HCT116 (cell line): ENCODE measurements at regions not wholly inside any gene's neighbourhood (a gene's known extent, or its start where the extent isn't known, plus 50 kb on each side); places are given as distances from the start of the nearest gene placed in this dataset.

Experiments used
- ATAC-seq: fragments of 200-7000 bp; cut with Tn5 transposase; 2 replicates; pipeline ENCODE4 v1.9.1; 2020; ENCODE audit warnings: mild to moderate bottlenecking, moderate library complexity
- BruUV-seq: library from RNA; stranded (reverse); fragments of 400-500 nt; replicated peaks from 2 replicates; lab custom pipeline; 2021; lab: Mats Ljungman, UMichigan
- CTCF ChIA-PET: fragments of 300-600 bp; sonication (Branson Sonifier 250); formaldehyde crosslinking; loops from one replicate; lab custom pipeline; 2021; ENCODE audit warnings: antibody characterized with exemption; lab: Charles Lee
- POLR2A ChIA-PET: fragments of 300-600, 350-600 bp; sonication (Branson Sonifier 250); formaldehyde crosslinking; loops from one replicate; lab custom pipeline; 2021; ENCODE audit warnings: antibody characterized with exemption; lab: Charles Lee
- RAD21 ChIA-PET, 2 experiments: fragments of 300-600 bp; sonication (Branson Sonifier 250); formaldehyde crosslinking; loops; one replicate each; lab custom pipeline; 2023; ENCODE audit warnings: low total read pairs in 2 of 2; ENCODE audit not compliant: uncharacterized antibody in 2 of 2, unreplicated experiment in 2 of 2, low non-redundant PET in 1 of 2; lab: Charles Lee
- DNase-seq: peaks from one replicate; pipeline ENCODE4 v3.0.0-alpha.2; 2010; ENCODE audit warnings: low read depth, low spot score
- H2AFZ ChIP-seq: fragments of 200-600 bp; shearing (Covaris generic), sonication (generic); 2 replicates; pipeline ENCODE4 v1.6.1; 2017; ENCODE audit warnings: low read depth, mixed run types, mixed read lengths, antibody characterized with exemption, low read length; ENCODE audit not compliant: poor library complexity, severe bottlenecking
- H3K27ac ChIP-seq: 2 replicates; pipeline ENCODE4 v1.5.1; 2012; ENCODE audit warnings: low read depth, low read length
- H3K27me3 ChIP-seq: fragments of 200-600 bp; sonication (generic); 2 replicates; pipeline ENCODE4 v1.6.1; 2016; ENCODE audit warnings: mixed run types, low read length, mixed read lengths; ENCODE audit not compliant: insufficient read depth
- H3K36me3 ChIP-seq, 2 experiments: fragments of 200-500 bp in 1 of 2; fragments of 200-600 bp in 1 of 2; sonication (Bioruptor generic) in 1 of 2; sonication (generic) in 1 of 2; 2 replicates each; pipeline versions ENCODE4 v1.5.1 to v1.6.1; 2014 to 2016; ENCODE audit warnings: low read length in 2 of 2, inconsistent platforms in 1 of 2, mixed read lengths in 1 of 2, mixed run types in 1 of 2; ENCODE audit not compliant: insufficient read depth in 2 of 2, control insufficient read depth in 1 of 2
- H3K4me1 ChIP-seq, 2 experiments: fragments of 200-600 bp in 1 of 2; sonication (generic) in 1 of 2; 2 replicates each; pipeline versions ENCODE4 v1.5.1 to v1.6.1; 2012 to 2017; ENCODE audit warnings: low read length in 2 of 2, inconsistent platforms in 1 of 2, mild to moderate bottlenecking in 1 of 2, mixed read lengths in 1 of 2, mixed run types in 1 of 2, moderate library complexity in 1 of 2; ENCODE audit not compliant: insufficient read depth in 2 of 2, control insufficient read depth in 1 of 2
- H3K4me2 ChIP-seq: fragments of 200-600 bp; sonication (generic); 2 replicates; pipeline ENCODE4 v1.6.1; 2017; ENCODE audit warnings: mixed run types, low read length, mixed read lengths
- H3K4me3 ChIP-seq, 2 experiments: fragments of 200-600 bp in 1 of 2; sonication (generic) in 1 of 2; replicated peaks in 1 of 2; 2 replicates each; pipeline ENCODE4 v1.5.1; 2011 to 2016; ENCODE audit warnings: low read length in 2 of 2, control low read depth in 1 of 2, low read depth in 1 of 2, mild to moderate bottlenecking in 1 of 2, mixed read lengths in 1 of 2, mixed run types in 1 of 2
- H3K79me2 ChIP-seq: fragments of 200-600 bp; sonication (generic); 2 replicates; pipeline ENCODE4 v1.6.1; 2017; ENCODE audit warnings: mild to moderate bottlenecking, mixed run types, low read length, moderate library complexity, mixed read lengths; ENCODE audit not compliant: insufficient read depth
- H3K9ac ChIP-seq: fragments of 200-600 bp; sonication (generic); 2 replicates; pipeline ENCODE4 v1.6.1; 2016; ENCODE audit warnings: low read length, mixed read lengths
- H3K9me2 ChIP-seq: fragments of 200-600 bp; sonication (generic), shearing (Covaris generic); 2 replicates; pipeline ENCODE4 v1.6.1; 2017; ENCODE audit warnings: mixed run types, mild to moderate bottlenecking, moderate library complexity; ENCODE audit not compliant: insufficient read depth
- H3K9me3 ChIP-seq, 2 experiments: fragments of 200-500 bp in 1 of 2; fragments of 200-600 bp in 1 of 2; sonication (Bioruptor generic) in 1 of 2; sonication (generic) in 1 of 2; 2 replicates each; pipeline ENCODE4 v1.6.1; 2014 to 2017; ENCODE audit warnings: low read length in 2 of 2, mixed read lengths in 2 of 2, inconsistent platforms in 1 of 2, low read depth in 1 of 2, mild to moderate bottlenecking in 1 of 2, mixed run types in 1 of 2, moderate library complexity in 1 of 2; ENCODE audit not compliant: control insufficient read depth in 1 of 2, insufficient read depth in 1 of 2
- H4K20me1 ChIP-seq: fragments of 200-600 bp; sonication (generic), shearing (Covaris generic); 2 replicates; pipeline ENCODE4 v1.6.1; 2017; ENCODE audit warnings: mixed run types, mild to moderate bottlenecking, moderate library complexity; ENCODE audit not compliant: insufficient read depth
- CBX3 ChIP-seq: IDR thresholded peaks from 2 replicates; pipeline ENCODE4 v1.6.1; 2012; ENCODE audit warnings: low read depth
- CEBPB ChIP-seq: IDR thresholded peaks from 2 replicates; pipeline ENCODE4 v1.6.1; 2012; ENCODE audit warnings: low read depth
- EGR1 ChIP-seq: IDR thresholded peaks from 2 replicates; pipeline ENCODE4 v1.6.1; 2012; ENCODE audit warnings: low read depth
- ELF1 ChIP-seq: IDR thresholded peaks from 2 replicates; pipeline ENCODE4 v1.6.1; 2012; ENCODE audit warnings: low read depth, borderline replicate concordance
- EZH2 ChIP-seq: fragments of 200-600 bp; sonication (generic); IDR thresholded peaks from 2 replicates; pipeline ENCODE4 v1.6.1; 2017; ENCODE audit warnings: antibody characterized with exemption, mixed run types
- EZH2phosphoT487 ChIP-seq: fragments of 200-600 bp; IDR thresholded peaks from 2 replicates; pipeline ENCODE4 v1.6.1; 2018; ENCODE audit warnings: antibody characterized with exemption, borderline replicate concordance
- FOSL1 ChIP-seq: IDR thresholded peaks from 2 replicates; pipeline ENCODE4 v1.6.1; 2012; ENCODE audit warnings: low read depth
- JUND ChIP-seq: IDR thresholded peaks from 2 replicates; pipeline ENCODE4 v1.6.1; 2012
- RAD21 ChIP-seq: IDR thresholded peaks from 2 replicates; pipeline ENCODE4 v1.6.1; 2012; ENCODE audit warnings: low read depth, mild to moderate bottlenecking
- SP1 ChIP-seq: IDR thresholded peaks from 2 replicates; pipeline ENCODE4 v1.6.1; 2012; ENCODE audit warnings: low read depth
- SRF ChIP-seq: IDR thresholded peaks from 2 replicates; pipeline ENCODE4 v1.6.1; 2012; ENCODE audit warnings: low read depth
- TCF7L2 ChIP-seq: IDR thresholded peaks from 2 replicates; pipeline ENCODE4 v1.7.0; 2011; ENCODE audit warnings: borderline replicate concordance, inconsistent platforms; ENCODE audit not compliant: insufficient read depth, insufficient read length; ENCODE audit errors: extremely low read depth
- YY1 ChIP-seq: IDR thresholded peaks from 2 replicates; pipeline ENCODE4 v1.6.1; 2011; ENCODE audit warnings: low read length, low read depth, moderate library complexity, mild to moderate bottlenecking; ENCODE audit not compliant: insufficient replicate concordance; ENCODE audit errors: extremely low read depth
- ZFX ChIP-seq: fragments of 450-650 bp; IDR thresholded peaks from 2 replicates; pipeline ENCODE4 v1.6.1; 2017
- ZNF274 ChIP-seq: fragments of 200-500 bp; sonication (Bioruptor generic); IDR thresholded peaks from 2 replicates; pipeline ENCODE4 v1.6.1; 2014; ENCODE audit warnings: mild to moderate bottlenecking, low read depth, low read length, inconsistent platforms
- intact Hi-C: fragments of 100-400 bp; cut with micrococcal nuclease; formaldehyde crosslinking; loops from 2 replicates; pipeline ENCODE4 v1.10.0; 2022
- TF ChIP-seq, protein P1 (sequence below): IDR thresholded peaks from 2 replicates; pipeline ENCODE4 v1.6.1; 2012
- TF ChIP-seq, protein P2 (sequence below), 3 experiments: fragments of 200-600 bp in 1 of 3; sonication (generic) in 1 of 3; IDR thresholded peaks in 2 of 3; conservative IDR thresholded peaks in 1 of 3; 2 replicates each; pipeline ENCODE4 v1.5.1; 2012 to 2017; ENCODE audit warnings: low read depth in 2 of 3, low read length in 2 of 3, antibody characterized with exemption in 1 of 3, borderline replicate concordance in 1 of 3, control low read depth in 1 of 3, mild to moderate bottlenecking in 1 of 3, mixed read lengths in 1 of 3, mixed run types in 1 of 3, moderate library complexity in 1 of 3; ENCODE audit not compliant: insufficient read depth in 1 of 3
- TF ChIP-seq, protein P3 (sequence below): IDR thresholded peaks from 2 replicates; pipeline ENCODE4 v1.6.1; 2011; ENCODE audit warnings: mild to moderate bottlenecking, low read length, moderate library complexity; ENCODE audit not compliant: insufficient replicate concordance; ENCODE audit errors: extremely low read depth

- ATAC-seq (no peak), DNase-seq (no peak)
- ChIA-PET POLR2A (no interaction called here), RAD21 (no interaction called here), CTCF (no interaction called here)
- no TSS peak for BruUV-seq
- Histone ChIP-seq H3K36me3 (no peaks in the 10 kb centered on the region), H3K79me2 (no peaks in the 10 kb centered on the region), H4K20me1 (no peaks in the 10 kb centered on the region), H3K9me3 (no peaks in the 10 kb centered on the region), H3K9me2 (no peaks in the 10 kb centered on the region), H3K27me3 (0 out of 2 replicates have a peak, but pooled peaks cover 3% of the 10 kb centered on the region), H3K4me2 (no peak overlapping the region), H2AFZ (no peak overlapping the region), H3K4me3 (no peak overlapping the region), H3K9ac (no peak overlapping the region), H3K27ac (no peak overlapping the region), H3K4me1 (no peaks in the 10 kb centered on the region)
- intact Hi-C loops, result no loop called here
- TF ChIP-seq, protein P1, sequence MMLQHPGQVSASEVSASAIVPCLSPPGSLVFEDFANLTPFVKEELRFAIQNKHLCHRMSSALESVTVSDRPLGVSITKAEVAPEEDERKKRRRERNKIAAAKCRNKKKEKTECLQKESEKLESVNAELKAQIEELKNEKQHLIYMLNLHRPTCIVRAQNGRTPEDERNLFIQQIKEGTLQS, result no peak
- TF ChIP-seq SRF (no peak), CBX3 (no peak), EGR1 (no peak), ZFX (no peak), TCF7L2 (no peak), EZH2phosphoT487 (no peak)
Measured at GRCh38 chrX:3219667-3220066, 126.8 kb downstream of the MXRA5 start.

- ATAC-seq (no peak), DNase-seq (no peak)
- Histone ChIP-seq H2AFZ (no peak overlapping the region), H3K79me2 (no peaks in the 10 kb centered on the region), H3K9me2 (no peaks in the 10 kb centered on the region), H4K20me1 (no peaks in the 10 kb centered on the region), H3K27me3 (0 out of 2 replicates have a peak, but pooled peaks cover 3% of the 10 kb centered on the region), H3K4me2 (no peak overlapping the region), H3K4me1 (no peaks in the 10 kb centered on the region), H3K36me3 (no peaks in the 10 kb centered on the region), H3K27ac (no peak overlapping the region), H3K9me3 (no peaks in the 10 kb centered on the region), H3K9ac (no peak overlapping the region), H3K4me3 (no peak overlapping the region)
- BruUV-seq, result no TSS peak
- RAD21 ChIA-PET, result no interaction called here
- POLR2A ChIA-PET, result no interaction called here
- intact Hi-C loops, result no loop called here
- CTCF ChIA-PET, result no interaction called here
- no peak for TF ChIP-seq ZNF274
- TF ChIP-seq RAD21, result no peak
- TF ChIP-seq TCF7L2, result no peak
- no peak for TF ChIP-seq EGR1
- no peak for TF ChIP-seq FOSL1
- TF ChIP-seq, protein P1, result no peak
- no peak for TF ChIP-seq YY1
- no peak for TF ChIP-seq JUND
- no peak for TF ChIP-seq SP1
- no peak for TF ChIP-seq CEBPB
- TF ChIP-seq EZH2phosphoT487, result no peak
- TF ChIP-seq, protein P2, sequence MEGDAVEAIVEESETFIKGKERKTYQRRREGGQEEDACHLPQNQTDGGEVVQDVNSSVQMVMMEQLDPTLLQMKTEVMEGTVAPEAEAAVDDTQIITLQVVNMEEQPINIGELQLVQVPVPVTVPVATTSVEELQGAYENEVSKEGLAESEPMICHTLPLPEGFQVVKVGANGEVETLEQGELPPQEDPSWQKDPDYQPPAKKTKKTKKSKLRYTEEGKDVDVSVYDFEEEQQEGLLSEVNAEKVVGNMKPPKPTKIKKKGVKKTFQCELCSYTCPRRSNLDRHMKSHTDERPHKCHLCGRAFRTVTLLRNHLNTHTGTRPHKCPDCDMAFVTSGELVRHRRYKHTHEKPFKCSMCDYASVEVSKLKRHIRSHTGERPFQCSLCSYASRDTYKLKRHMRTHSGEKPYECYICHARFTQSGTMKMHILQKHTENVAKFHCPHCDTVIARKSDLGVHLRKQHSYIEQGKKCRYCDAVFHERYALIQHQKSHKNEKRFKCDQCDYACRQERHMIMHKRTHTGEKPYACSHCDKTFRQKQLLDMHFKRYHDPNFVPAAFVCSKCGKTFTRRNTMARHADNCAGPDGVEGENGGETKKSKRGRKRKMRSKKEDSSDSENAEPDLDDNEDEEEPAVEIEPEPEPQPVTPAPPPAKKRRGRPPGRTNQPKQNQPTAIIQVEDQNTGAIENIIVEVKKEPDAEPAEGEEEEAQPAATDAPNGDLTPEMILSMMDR (IDR thresholded peaks at IDR 0.05 in 2 of 3, conservative IDR thresholded peaks at IDR 0.05 in 1 of 3; ENCODE audit: borderline replicate concordance in 1 of 3, insufficient read depth in 1 of 3, low read depth in 2 of 3, low read length in 2 of 3), result no peak
- no peak for TF ChIP-seq ELF1
- TF ChIP-seq, protein P3, sequence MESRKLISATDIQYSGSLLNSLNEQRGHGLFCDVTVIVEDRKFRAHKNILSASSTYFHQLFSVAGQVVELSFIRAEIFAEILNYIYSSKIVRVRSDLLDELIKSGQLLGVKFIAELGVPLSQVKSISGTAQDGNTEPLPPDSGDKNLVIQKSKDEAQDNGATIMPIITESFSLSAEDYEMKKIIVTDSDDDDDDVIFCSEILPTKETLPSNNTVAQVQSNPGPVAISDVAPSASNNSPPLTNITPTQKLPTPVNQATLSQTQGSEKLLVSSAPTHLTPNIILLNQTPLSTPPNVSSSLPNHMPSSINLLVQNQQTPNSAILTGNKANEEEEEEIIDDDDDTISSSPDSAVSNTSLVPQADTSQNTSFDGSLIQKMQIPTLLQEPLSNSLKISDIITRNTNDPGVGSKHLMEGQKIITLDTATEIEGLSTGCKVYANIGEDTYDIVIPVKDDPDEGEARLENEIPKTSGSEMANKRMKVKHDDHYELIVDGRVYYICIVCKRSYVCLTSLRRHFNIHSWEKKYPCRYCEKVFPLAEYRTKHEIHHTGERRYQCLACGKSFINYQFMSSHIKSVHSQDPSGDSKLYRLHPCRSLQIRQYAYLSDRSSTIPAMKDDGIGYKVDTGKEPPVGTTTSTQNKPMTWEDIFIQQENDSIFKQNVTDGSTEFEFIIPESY, result no peak
- TF ChIP-seq EZH2, result no peak
Measured at GRCh38 chrX:3219231-3219630, 127.2 kb downstream of the MXRA5 start.
